ENCODE measurements at regions not wholly inside any gene's neighbourhood (a gene's known extent, or its start where the extent isn't known, plus 50 kb on each side); places are given as distances from the start of the nearest gene placed in this dataset.

DNA sequence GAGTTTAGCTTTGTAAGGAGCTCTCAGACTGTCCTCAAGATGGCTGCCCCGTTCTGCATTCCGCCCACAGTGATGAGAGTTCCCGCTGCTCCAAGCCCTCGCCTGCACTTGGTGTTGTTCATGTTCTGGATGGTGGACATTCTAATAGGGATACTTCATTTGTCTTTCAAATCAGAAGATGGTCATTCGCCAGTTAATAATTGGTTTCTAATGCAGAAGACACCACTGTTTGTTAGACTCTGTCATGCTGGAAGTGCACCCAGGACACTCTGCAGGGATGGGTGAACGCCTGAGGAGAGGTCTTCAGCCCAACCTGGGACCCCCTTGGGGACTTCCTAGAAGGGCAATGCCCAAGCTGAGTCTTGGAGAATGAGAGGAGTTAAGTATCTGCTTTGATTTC is 836.4 kb downstream of the TBC1D22A start:
- in situ Hi-C loops (cut with HindIII; ENCODE audit: low pct_unique_long_range_greater_than_20kb, low sequenced_read_pairs) = no loop called here
- TF ChIP-seq JUND (IDR thresholded peaks at IDR 0.05; ENCODE audit: low read depth) = no peak
- DNase-seq (ENCODE audit: low read depth in 1 of 2, low spot score in 1 of 2) = no peak

DNA sequence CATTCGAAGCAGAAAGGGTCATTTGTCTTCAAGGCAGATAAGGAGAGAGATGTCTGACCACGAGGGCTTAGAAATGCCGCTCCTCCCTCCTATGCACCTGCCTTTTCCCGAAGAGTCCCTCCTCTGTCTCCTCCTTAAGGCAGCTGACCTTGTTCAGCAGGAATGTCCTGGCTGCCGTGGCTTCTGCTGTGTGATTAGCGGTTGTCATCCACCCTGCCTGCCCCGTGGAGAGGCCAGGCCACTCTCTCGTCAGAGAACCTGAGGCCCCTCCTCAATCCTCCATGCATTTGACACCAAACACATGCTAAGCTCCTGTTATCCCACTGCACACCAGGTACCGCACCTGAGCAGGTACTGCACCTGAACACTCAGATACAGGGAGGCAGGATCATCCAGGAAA is 834.6 kb downstream of the TBC1D22A start:
- peak in 1 of 2 experiments; percentile 37 for DNase-seq (ENCODE audit: low read depth in 1 of 2, low spot score in 1 of 2)
- in situ Hi-C loops (cut with HindIII; ENCODE audit: low pct_unique_long_range_greater_than_20kb, low sequenced_read_pairs) = no loop called here
- TF ChIP-seq JUND (IDR thresholded peaks at IDR 0.05; ENCODE audit: low read depth) = no peak

DNA sequence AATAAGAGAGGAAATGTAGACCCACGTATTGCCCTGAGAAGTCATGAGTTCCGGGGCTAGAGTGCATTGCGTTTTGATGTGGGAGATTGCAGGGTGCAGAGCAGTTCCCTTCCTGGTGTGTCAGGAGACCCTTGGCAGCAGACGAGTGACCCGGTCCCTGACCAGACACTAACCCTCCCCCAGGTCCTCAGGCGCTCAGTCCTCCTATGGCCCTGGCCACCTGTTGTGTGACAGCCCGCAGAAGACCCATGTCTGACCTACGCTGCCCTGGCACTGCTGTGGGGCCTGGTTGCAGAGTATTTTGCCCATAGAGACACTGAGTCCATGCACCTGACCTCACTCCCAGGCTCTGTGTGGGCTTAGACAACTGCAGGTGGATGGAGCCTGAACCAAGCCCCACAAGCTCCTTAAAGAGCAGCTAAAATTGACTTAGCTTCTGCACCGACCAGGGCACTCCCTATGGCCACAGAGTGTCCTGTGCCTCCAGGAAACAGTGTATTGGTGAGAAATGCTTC is 833.8 kb downstream of the TBC1D22A start:
- no peak for TF ChIP-seq JUND (IDR thresholded peaks at IDR 0.05; ENCODE audit: low read depth)
- in situ Hi-C loops (cut with HindIII; ENCODE audit: low pct_unique_long_range_greater_than_20kb, low sequenced_read_pairs) = no loop called here
- no peak for DNase-seq (ENCODE audit: low read depth in 1 of 2, low spot score in 1 of 2)

DNA sequence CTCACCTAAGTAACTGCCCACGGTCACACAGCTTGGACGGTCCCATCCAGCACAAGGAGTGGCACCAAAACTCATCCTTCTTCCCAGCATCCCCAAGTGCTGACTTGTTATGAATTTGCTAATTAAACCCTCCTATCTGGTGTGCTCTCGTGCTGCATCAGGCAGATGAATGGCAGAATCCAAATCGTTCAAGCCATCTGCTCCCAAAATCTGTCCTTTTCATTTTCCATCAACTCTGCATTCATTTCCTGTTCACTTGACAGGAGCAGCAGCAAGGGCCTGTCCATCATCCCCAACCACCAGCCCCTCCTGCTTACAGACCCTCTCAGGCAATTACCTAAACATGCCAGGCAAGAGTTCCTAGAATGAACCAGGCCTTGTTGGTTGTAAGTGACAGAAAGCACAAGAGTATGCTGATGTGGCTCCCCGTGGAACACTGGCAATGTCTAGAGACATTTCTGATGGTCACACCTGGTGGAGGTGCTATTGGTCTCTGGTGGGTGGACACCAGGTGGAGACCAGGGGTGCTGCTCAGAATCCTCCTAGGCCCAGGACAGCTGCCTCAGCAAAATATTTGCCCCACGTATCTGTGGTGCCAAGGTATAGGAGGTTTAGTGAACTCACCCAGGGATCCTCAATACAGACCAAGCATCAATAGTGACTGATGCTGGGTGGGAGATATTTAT is 832.5 kb downstream of the TBC1D22A start:
- TF ChIP-seq JUND (IDR thresholded peaks at IDR 0.05; ENCODE audit: low read depth) = no peak
- no peak for DNase-seq (ENCODE audit: low read depth in 1 of 2, low spot score in 1 of 2)
- in situ Hi-C loops (cut with HindIII; ENCODE audit: low pct_unique_long_range_greater_than_20kb, low sequenced_read_pairs) = no loop called here

DNA sequence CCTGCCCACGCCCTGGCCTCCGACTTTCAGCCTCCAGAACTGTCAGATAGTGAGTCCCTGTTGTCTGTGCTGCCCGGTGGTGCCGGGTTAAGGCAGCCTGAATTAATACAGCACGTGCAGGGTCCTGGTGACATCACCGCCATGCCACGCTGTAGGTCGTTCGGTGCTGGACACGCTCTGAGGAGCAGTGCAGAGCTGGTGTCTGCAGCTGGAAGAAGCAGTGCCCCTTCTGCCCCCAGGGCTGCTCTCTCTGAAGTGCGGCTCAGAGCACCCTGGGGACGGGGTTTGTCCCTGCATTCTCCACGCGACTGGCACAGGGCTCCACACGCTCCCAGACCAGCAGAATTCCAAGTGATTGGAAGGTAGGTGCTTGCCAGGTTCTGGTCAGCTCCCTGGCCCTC is 831.5 kb downstream of the TBC1D22A start:
- TF ChIP-seq JUND (IDR thresholded peaks at IDR 0.05; ENCODE audit: low read depth) = no peak
- in situ Hi-C loops (cut with HindIII; ENCODE audit: low pct_unique_long_range_greater_than_20kb, low sequenced_read_pairs) = no loop called here
- no peak for DNase-seq (ENCODE audit: low read depth in 1 of 2, low spot score in 1 of 2)

DNA sequence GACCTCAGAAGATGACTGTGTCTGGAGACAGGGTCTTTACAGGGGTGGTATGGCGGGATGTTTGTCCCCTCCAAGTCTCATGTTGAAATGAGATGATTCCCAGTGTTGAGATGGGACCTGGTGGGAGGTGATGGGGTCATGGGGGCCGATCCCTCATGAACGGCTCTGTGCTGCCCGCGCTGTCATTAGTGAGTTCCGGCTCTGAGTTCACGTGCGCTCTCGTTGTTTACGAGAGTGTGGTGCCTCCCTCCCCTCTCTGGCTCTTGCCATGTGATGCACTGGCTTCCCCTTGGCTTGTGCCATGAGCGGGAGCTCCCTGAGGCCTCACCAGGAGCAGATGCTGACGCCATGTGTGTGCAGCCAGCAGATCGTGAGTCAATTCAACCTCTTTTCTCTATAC is 830.8 kb downstream of the TBC1D22A start:
- TF ChIP-seq JUND (IDR thresholded peaks at IDR 0.05; ENCODE audit: low read depth) = no peak
- no peak for DNase-seq (ENCODE audit: low read depth in 1 of 2, low spot score in 1 of 2)
- in situ Hi-C loops (cut with HindIII; ENCODE audit: low pct_unique_long_range_greater_than_20kb, low sequenced_read_pairs) = no loop called here

DNA sequence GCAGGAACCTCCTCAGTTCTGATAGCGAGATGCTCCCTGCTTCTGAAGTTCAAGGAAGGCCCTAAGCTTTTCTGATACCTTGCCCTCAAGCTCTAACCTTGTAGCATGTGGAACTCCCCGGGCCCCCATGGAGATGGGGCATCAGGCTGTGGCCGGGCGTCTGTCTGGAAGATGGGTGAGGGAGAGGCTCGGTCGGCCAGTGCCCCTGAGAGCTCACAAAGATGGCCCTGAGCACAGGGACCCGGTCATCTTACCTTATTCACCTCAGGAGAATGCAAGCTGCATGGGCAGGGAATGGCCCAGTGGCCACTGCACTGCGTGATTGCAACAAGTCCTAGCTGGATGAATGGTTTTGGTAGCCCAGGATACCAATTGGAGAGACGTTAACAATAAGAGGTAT is 830.3 kb downstream of the TBC1D22A start:
- TF ChIP-seq JUND (IDR thresholded peaks at IDR 0.05; ENCODE audit: low read depth) = no peak
- in situ Hi-C loops (cut with HindIII; ENCODE audit: low pct_unique_long_range_greater_than_20kb, low sequenced_read_pairs) = no loop called here
- DNase-seq (ENCODE audit: low read depth in 1 of 2, low spot score in 1 of 2) = no peak

DNA sequence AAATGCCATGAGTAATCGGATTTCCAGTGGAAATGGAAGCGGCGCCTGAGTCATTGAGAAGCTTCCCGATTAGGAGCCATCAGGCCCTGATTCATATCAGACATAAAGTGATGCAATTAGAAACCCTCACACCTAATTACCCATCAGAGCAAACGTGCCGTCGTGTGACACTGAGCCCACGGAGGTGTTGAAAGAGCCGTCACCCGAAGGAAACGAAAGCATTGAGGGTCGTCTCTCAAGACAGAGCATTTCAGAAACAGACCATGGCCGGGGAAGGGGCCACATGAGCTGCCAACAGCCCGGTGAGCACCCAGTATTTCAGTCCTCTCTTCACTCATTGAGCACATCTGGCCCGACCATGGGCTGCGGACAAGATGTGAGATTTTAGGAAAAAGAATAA is 829.3 kb downstream of the TBC1D22A start:
- in situ Hi-C loops (cut with HindIII; ENCODE audit: low pct_unique_long_range_greater_than_20kb, low sequenced_read_pairs) = no loop called here
- DNase-seq (ENCODE audit: low read depth in 1 of 2, low spot score in 1 of 2) = no peak
- TF ChIP-seq JUND (IDR thresholded peaks at IDR 0.05; ENCODE audit: low read depth) = no peak

DNA sequence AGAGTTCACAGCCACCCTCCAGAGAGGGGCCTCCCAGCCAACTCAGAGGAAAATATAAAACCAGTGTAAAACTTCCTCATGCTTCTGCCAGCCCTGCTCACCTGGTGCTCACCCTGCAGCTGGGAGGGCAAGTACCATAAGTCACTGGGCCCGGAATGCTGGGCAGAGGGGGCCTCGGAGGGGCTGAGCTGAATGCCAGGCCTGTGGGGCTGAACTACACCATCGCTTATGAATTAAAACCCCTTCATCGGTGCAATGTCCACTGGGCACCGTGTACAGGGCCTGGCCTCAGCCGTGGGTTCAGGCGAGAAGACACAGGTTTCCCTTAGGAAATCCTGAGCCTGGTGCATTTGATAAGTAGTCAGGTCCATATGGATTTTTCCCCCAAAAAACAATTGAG is 828.6 kb downstream of the TBC1D22A start:
- in situ Hi-C loops (cut with HindIII; ENCODE audit: low pct_unique_long_range_greater_than_20kb, low sequenced_read_pairs) = no loop called here
- no peak for DNase-seq (ENCODE audit: low read depth in 1 of 2, low spot score in 1 of 2)
- TF ChIP-seq JUND (IDR thresholded peaks at IDR 0.05; ENCODE audit: low read depth) = no peak

DNA sequence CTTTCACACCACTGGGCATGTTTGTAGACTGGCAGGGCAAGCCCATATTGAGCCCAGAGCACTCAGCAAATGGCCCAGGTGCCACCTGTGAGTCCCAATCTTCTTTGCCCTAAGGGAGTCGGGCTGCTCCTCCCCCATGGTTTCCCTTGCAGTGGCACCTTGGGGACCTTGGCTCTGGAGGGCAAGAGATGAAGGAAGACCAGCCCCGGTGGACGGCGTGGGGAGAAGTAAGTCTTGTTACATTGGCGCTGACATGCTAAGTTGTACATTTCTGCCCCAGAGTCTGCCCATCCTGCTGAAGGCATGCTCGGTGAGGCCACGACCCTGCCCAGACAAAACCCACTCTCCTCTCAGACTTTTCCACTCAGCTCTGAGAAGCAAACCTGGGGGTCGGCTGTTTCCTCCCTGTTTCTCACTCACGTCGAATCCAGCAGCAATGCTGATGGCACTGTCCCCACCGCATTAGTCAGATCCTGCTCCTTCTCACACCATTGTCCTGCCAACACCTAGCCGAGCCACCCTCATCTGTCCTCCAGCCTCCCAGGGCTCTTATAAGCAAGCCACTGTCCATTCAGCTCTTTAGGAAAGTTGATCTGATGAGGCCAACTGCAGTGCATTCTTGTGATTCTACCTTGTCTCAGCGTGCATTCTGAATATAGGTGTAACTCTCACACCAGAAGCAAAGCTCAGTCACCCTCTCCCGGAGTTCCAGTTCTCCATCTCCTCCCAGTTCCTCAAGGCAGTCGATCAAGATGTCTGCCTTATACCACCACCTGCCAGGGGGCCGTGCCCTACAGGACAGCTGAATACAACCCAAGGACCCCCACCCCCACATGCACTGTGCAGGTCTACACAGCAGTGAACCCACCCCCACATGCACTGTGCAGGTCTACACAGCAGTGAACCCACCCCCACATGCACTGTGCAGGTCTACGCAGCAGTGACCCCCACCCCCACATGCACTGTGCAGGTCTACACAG is 827.1 kb downstream of the TBC1D22A start:
- in situ Hi-C loops (cut with HindIII; ENCODE audit: low pct_unique_long_range_greater_than_20kb, low sequenced_read_pairs) = no loop called here

DNA sequence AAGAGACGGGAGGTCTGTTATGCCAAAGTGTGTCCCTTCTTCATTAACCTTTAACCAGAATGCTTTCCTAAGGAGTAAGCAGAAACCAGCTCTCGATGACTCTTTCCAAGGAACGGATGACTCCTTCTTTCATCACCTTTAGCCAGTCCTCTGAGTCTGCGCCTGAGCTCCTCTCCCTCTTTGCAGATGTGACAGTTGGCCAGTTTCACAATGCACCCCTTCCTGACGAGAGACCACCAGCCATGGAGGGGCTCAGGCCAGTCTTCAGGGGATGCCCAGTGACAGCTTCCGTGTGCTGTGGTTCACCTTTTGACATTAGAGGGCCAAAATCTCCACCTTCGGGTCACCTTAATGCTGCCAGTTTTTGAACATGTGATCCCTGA is 826.1 kb downstream of the TBC1D22A start:
- in situ Hi-C loops (cut with HindIII; ENCODE audit: low pct_unique_long_range_greater_than_20kb, low sequenced_read_pairs) = no loop called here
- no peak for DNase-seq (ENCODE audit: low read depth in 1 of 2, low spot score in 1 of 2)
- no peak for TF ChIP-seq JUND (IDR thresholded peaks at IDR 0.05; ENCODE audit: low read depth)

More for the DNA sequence above, 827.1 kb downstream of the TBC1D22A start:
- no peak for DNase-seq (ENCODE audit: low read depth in 1 of 2, low spot score in 1 of 2)
- no peak for TF ChIP-seq JUND (IDR thresholded peaks at IDR 0.05; ENCODE audit: low read depth)

DNA sequence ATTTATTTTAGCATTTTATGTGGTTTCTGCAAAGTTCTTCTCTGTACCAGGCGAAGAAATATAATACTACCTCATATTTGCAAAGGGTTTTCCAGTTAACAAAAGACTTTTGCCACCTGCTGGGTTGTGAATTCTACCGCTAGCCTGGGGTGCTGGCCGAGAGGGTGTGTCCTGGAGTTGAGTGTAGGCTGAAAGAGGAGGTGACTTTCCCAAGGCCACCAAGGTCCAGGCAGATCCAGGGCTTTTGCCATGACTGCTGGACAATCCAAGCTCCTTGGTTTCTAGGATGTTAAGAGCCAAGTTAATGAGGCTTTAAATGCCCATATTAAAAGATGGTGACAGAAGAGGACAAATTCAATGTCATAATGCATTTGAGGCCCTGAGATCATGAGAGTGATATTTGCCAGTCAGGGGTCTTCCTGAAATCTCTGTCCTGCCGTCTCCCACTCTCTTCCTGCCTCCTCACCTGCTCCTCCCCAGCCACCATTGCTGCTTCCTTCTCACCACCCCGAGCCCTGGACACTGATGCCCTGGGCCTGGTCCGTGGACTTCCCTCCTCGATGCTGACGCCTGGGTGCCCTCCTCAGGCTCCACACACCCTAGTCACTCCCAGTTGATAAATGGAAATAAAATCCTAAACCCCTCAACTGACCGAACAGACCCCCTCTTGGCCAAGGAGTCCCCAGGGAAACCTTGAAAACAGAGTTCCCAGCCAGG is 825.6 kb downstream of the TBC1D22A start:
- in situ Hi-C loops (cut with HindIII; ENCODE audit: low pct_unique_long_range_greater_than_20kb, low sequenced_read_pairs) = no loop called here
- no peak for DNase-seq (ENCODE audit: low read depth in 1 of 2, low spot score in 1 of 2)
- no peak for TF ChIP-seq JUND (IDR thresholded peaks at IDR 0.05; ENCODE audit: low read depth)
